ENCODE measurements at regions not wholly inside any gene's neighbourhood (a gene's known extent, or its start where the extent isn't known, plus 50 kb on each side); places are given as distances from the start of the nearest gene placed in this dataset.

DNA sequence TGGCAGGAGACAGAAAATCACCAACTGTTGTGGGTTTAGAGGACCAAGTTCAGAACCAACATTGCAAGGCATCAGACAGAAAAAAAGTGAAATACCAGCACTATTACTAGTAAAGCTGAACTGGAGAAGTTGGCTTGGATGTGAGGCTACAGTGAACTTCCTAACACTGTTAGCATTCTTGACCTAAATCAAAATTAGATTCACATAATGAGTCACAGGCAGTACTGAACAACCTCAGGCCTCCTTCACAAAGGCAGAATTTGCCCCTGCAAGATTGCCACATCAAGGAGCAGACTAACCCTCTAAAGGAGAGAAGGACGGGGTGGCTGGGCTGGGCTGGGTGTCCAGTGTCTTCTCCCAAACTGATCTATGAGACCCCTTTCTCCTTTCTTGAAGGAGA, 539.7 kb downstream of the SNAPC1 start:
- Mint-ChIP-seq H3K36me3 (ENCODE audit: insufficient read depth in 1 of 3, low read depth in 3 of 3) (0 out of 7 replicates have a peak, but pooled peaks cover 0 to 4% (median 0%) of the 10 kb centered on the region in 3 experiments), H3K27ac (no peak overlapping the region), H3K9me3 (peaks cover 0 to 3% of the 10 kb centered on the region in 2 experiments; a peak in 2 of 5 replicates), H3K27me3 (ENCODE audit: low read depth) (no peaks in the 10 kb centered on the region), H3K4me1 (no peaks in the 10 kb centered on the region), H3K4me3 (no peak overlapping the region)
- H4K5ac ChIP-seq (ENCODE audit: insufficient read length, low read depth, low read length) = no peak overlapping the region
- H2BK12ac ChIP-seq (ENCODE audit: insufficient read length, low read depth, low read length) = no peak overlapping the region
- no peak overlapping the region for H3T11ph ChIP-seq (ENCODE audit: low read length)
- no peak overlapping the region for H2BK20ac ChIP-seq (ENCODE audit: low read depth, low read length, poor library complexity, severe bottlenecking)
- H2AK5ac ChIP-seq (ENCODE audit: insufficient read length, low read length) = no peak overlapping the region
- no peak overlapping the region for H3K56ac ChIP-seq (ENCODE audit: insufficient read length, low read depth, low read length)
- H2BK120ac ChIP-seq (ENCODE audit: low read depth, low read length, poor library complexity, severe bottlenecking) = no peak overlapping the region
- no peak overlapping the region for H3K18ac ChIP-seq (ENCODE audit: insufficient read length, low read depth, low read length)
- no peak overlapping the region for H3K4ac ChIP-seq (ENCODE audit: low read depth, low read length)
- no peaks in the 10 kb centered on the region for H3K9me3 ChIP-seq (ENCODE audit: control insufficient read depth, low read depth, low read length)
- no peaks in the 10 kb centered on the region for H4K20me1 ChIP-seq (ENCODE audit: control insufficient read depth, insufficient read depth, insufficient read length)
- no peaks in the 10 kb centered on the region for H3K79me1 ChIP-seq (ENCODE audit: insufficient read depth, low read depth, low read length, poor library complexity, severe bottlenecking)
- DNase-seq = no peak
- no peaks in the 10 kb centered on the region for H3K23me2 ChIP-seq (ENCODE audit: insufficient read length, low read depth, low read length, poor library complexity, severe bottlenecking)
- H2BK5ac ChIP-seq (ENCODE audit: insufficient read length, low read length) = no peak overlapping the region
- H2BK15ac ChIP-seq (ENCODE audit: low read depth, low read length) = no peak overlapping the region
- WGBS (ENCODE audit: extremely low coverage, insufficient read length, low lambda C conversion rate) = no CpG with 5 or more reads among the region's 1 CpG
- H3K14ac ChIP-seq (ENCODE audit: insufficient read depth, low read length) = no peak overlapping the region
- no peaks in the 10 kb centered on the region for H3K27me3 ChIP-seq (ENCODE audit: insufficient read depth, low read length)
- H3K4me1 ChIP-seq (ENCODE audit: insufficient read depth, low read length) = no peaks in the 10 kb centered on the region
- no peak for TF ChIP-seq CTCF (conservative IDR thresholded peaks at IDR 0.05)
- no peak overlapping the region for H3K27ac ChIP-seq (ENCODE audit: insufficient read length, low read depth, low read length)
- H3K23ac ChIP-seq (ENCODE audit: insufficient read length, low read depth, low read length) = no peak overlapping the region
- no peak overlapping the region for H4K91ac ChIP-seq (ENCODE audit: insufficient read length, low read depth, low read length)
- no peak overlapping the region for H3K4me2 ChIP-seq (ENCODE audit: insufficient read depth, insufficient read length, low read length)
- H3K79me2 ChIP-seq (ENCODE audit: insufficient read depth, low read length) = no peaks in the 10 kb centered on the region
- no peak overlapping the region for H2AFZ ChIP-seq (ENCODE audit: low read length)
- H3K9ac ChIP-seq (ENCODE audit: extremely low read depth, insufficient read length, low read length) = no peak overlapping the region
- no peak overlapping the region for H4K8ac ChIP-seq (replicated peaks; ENCODE audit: insufficient read length, low read depth, low read length)

All from H9 (cell line).